Right lobe of liver (tissue), 6 donors: ENCODE measurements at regions not wholly inside any gene's neighbourhood (a gene's known extent, or its start where the extent isn't known, plus 50 kb on each side); places are given as distances from the start of the nearest gene placed in this dataset.

Source experiments
- ATAC-seq, 4 donors: fragments of 200-7000 bp; cut with Tn5 transposase; one replicate each; pipeline ENCODE4 v1.9.1; 2020; ENCODE audit warnings: mild to moderate bottlenecking in 4 of 4, moderate library complexity in 4 of 4
- DNase-seq, 3 donors: peaks; one replicate each; pipeline ENCODE4 v3.0.0-alpha.2; 2020
- H3K27ac ChIP-seq, 3 donors: fragments of 200-600 bp; one replicate each; pipeline ENCODE4 v1.8.0; 2022
- H3K27me3 ChIP-seq, 2 donors: fragments of 200-600 bp; one replicate each; pipeline ENCODE4 v1.8.0; 2022
- H3K36me3 ChIP-seq, 4 donors: fragments of 200-600 bp; sonication (generic) in 1 of 4; one replicate each; pipeline versions ENCODE4 v1.5.1 to v1.8.0; 2017 to 2022; ENCODE audit warnings: control low read depth in 1 of 4
- H3K4me1 ChIP-seq, 4 donors: fragments of 200-600 bp; sonication (generic) in 1 of 4; one replicate each; pipeline versions ENCODE4 v1.5.1 to v1.8.0; 2017 to 2022; ENCODE audit warnings: control low read depth in 1 of 4
- H3K4me3 ChIP-seq, 3 donors: fragments of 200-600 bp; one replicate each; pipeline ENCODE4 v1.8.0; 2022
- H3K9me3 ChIP-seq, 4 donors: fragments of 200-600 bp; sonication (generic) in 1 of 4; one replicate each; pipeline versions ENCODE4 v1.5.1 to v1.8.0; 2017 to 2022; ENCODE audit warnings: control low read depth in 1 of 4
- CTCF ChIP-seq, 4 donors: fragments of 200-600 bp in 3 of 4; fragments of 450-650 bp in 1 of 4; IDR thresholded peaks; one replicate each; pipeline versions ENCODE4 v1.5.1 to v1.8.0; 2016 to 2022; ENCODE audit warnings: antibody characterized with exemption in 4 of 4, mild to moderate bottlenecking in 2 of 4
- POLR2A ChIP-seq: fragments of 450-650 bp; IDR thresholded peaks from one replicate; pipeline ENCODE4 v1.6.1; 2017; ENCODE audit warnings: antibody characterized with exemption, mild to moderate bottlenecking
- WGBS: methylation state at CpG from one replicate; pipeline ENCODE4 v1.1.6; 2018; ENCODE audit warnings: low coverage, low lambda C conversion rate; ENCODE audit not compliant: insufficient coverage; ENCODE audit errors: missing lambda C conversion rate; 5-methylcytosine and 5-hydroxymethylcytosine counted together
- intact Hi-C, 2 donors: fragments of 100-400 bp; cut with DNase I; formaldehyde crosslinking; loops; one replicate each; pipeline versions ENCODE4 v1.11.2 to v1.14.1; 2022
- donor health status: DM: no; HTN: yes; CAD: no.
- donor health status: DM: no; HTN: no; CAD: no.
- donor health status: DM: no; HTN: no; CAD: no.
- donor health status: DM: no; HTN: yes; CAD: no.
- donor health status: DM: no; HTN: yes; CAD: no.

GRCh38 chr22:27003297-27003696 is 345.9 kb downstream of the MIAT start:
- H3K4me1 ChIP-seq: no peaks in the 10 kb centered on the region
- H3K9me3 ChIP-seq: no peaks in the 10 kb centered on the region
- DNase-seq: no peak
- intact Hi-C loops: no loop called here
- H3K4me3 ChIP-seq: no peak overlapping the region
- no peaks in the 10 kb centered on the region for H3K36me3 ChIP-seq
- H3K27ac ChIP-seq: no peak overlapping the region
- ATAC-seq: no peak
- H3K27me3 ChIP-seq: no peaks in the 10 kb centered on the region
- WGBS: 78% methylated on average over 11 of the region's 11 CpGs
- TF ChIP-seq CTCF (IDR thresholded peaks at IDR 0.05) (no peak), POLR2A (no peak)

GRCh38 chr22:27004434-27004833 is 347.0 kb downstream of the MIAT start:
- Histone ChIP-seq H3K4me3 (no peak overlapping the region), H3K27ac (no peak overlapping the region), H3K4me1 (no peaks in the 10 kb centered on the region), H3K9me3 (no peaks in the 10 kb centered on the region), H3K27me3 (no peaks in the 10 kb centered on the region), H3K36me3 (no peaks in the 10 kb centered on the region)
- intact Hi-C loops: no loop called here
- TF ChIP-seq POLR2A: no peak
- no peak for TF ChIP-seq CTCF (IDR thresholded peaks at IDR 0.05)
- DNase-seq (no peak), ATAC-seq (no peak)
- WGBS: 30% methylated on average over 1 of the region's 1 CpG

- WGBS: 68% methylated on average over 1 of the region's 1 CpG
- Histone ChIP-seq H3K4me1 (no peaks in the 10 kb centered on the region), H3K4me3 (no peak overlapping the region), H3K9me3 (no peaks in the 10 kb centered on the region), H3K27me3 (no peaks in the 10 kb centered on the region), H3K27ac (no peak overlapping the region), H3K36me3 (no peaks in the 10 kb centered on the region)
- DNase-seq: no peak
- no peak for TF ChIP-seq POLR2A
- TF ChIP-seq CTCF (IDR thresholded peaks at IDR 0.05): no peak
- no peak for ATAC-seq
- intact Hi-C loops: no loop called here
Measured at GRCh38 chr22:27008454-27008853, 351.1 kb downstream of the MIAT start.

- H3K9me3 ChIP-seq: no peaks in the 10 kb centered on the region
- H3K27ac ChIP-seq: no peak overlapping the region
- H3K36me3 ChIP-seq: no peaks in the 10 kb centered on the region
- H3K4me1 ChIP-seq: no peaks in the 10 kb centered on the region
- ATAC-seq (no peak), DNase-seq (no peak)
- WGBS: 78% methylated on average over 3 of the region's 3 CpGs
- no peaks in the 10 kb centered on the region for H3K27me3 ChIP-seq
- no peak overlapping the region for H3K4me3 ChIP-seq
- intact Hi-C loops: no loop called here
- no peak for TF ChIP-seq CTCF (IDR thresholded peaks at IDR 0.05)
- no peak for TF ChIP-seq POLR2A
Measured at GRCh38 chr22:27011133-27011532, 353.7 kb downstream of the MIAT start.

GRCh38 chr22:27011717-27012116 is 354.3 kb downstream of the MIAT start:
- Histone ChIP-seq H3K36me3 (no peaks in the 10 kb centered on the region), H3K27me3 (no peaks in the 10 kb centered on the region), H3K4me3 (no peak overlapping the region), H3K4me1 (no peaks in the 10 kb centered on the region), H3K27ac (no peak overlapping the region), H3K9me3 (no peaks in the 10 kb centered on the region)
- no peak for DNase-seq
- TF ChIP-seq POLR2A (no peak), CTCF (IDR thresholded peaks at IDR 0.05) (no peak)
- no peak for ATAC-seq
- WGBS: 48% methylated on average over 2 of the region's 3 CpGs
- intact Hi-C loops: no loop called here
